ENCODE measurements at regions not wholly inside any gene's neighbourhood (a gene's known extent, or its start where the extent isn't known, plus 50 kb on each side); places are given as distances from the start of the nearest gene placed in this dataset.

DNA sequence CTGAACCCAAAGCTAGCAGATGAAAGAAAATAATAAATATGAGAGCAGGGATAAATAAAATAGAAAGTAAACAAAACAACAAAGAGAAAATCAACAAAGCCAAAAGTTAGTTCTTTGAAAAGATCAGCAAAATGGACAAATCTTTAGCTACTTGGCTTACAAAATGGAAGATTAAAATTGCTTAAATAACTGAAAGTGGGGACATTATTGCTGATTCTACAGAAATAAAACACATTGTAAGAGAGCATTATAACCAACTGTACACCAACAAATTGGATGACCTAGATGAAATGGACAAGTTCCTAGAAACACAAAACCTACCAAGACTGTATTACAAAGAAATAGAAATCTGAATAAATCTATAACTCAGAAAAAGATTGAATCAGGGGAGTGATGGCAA lies 238.3 kb upstream of the C1orf87 start:
- H3K4me3 ChIP-seq (ENCODE audit: low read depth, low read length) = no peak overlapping the region
- TF ChIP-seq, protein P1, sequence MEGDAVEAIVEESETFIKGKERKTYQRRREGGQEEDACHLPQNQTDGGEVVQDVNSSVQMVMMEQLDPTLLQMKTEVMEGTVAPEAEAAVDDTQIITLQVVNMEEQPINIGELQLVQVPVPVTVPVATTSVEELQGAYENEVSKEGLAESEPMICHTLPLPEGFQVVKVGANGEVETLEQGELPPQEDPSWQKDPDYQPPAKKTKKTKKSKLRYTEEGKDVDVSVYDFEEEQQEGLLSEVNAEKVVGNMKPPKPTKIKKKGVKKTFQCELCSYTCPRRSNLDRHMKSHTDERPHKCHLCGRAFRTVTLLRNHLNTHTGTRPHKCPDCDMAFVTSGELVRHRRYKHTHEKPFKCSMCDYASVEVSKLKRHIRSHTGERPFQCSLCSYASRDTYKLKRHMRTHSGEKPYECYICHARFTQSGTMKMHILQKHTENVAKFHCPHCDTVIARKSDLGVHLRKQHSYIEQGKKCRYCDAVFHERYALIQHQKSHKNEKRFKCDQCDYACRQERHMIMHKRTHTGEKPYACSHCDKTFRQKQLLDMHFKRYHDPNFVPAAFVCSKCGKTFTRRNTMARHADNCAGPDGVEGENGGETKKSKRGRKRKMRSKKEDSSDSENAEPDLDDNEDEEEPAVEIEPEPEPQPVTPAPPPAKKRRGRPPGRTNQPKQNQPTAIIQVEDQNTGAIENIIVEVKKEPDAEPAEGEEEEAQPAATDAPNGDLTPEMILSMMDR (IDR thresholded peaks at IDR 0.05; ENCODE audit: low read depth, low read length) = no peak

DNA sequence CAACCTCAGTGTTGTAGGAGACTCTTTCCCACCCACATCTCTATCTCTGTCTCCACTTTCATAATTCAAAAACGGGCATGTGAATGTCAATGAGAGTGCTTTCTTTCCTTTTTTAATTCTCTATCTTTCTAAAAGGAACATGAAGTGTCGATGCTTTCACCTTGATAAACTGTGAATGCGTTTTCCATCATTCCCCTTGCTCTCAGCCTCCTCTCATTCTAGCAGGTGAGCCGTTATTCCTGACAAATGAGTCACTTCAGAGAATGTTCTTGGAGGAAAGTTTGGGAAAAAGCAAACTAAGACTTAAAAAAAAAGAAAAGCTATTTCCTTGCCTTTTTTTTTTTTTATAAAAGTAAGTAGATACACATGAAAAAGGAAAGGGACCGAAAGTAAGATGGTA lies 226.0 kb upstream of the C1orf87 start:
- TF ChIP-seq, protein P1 (IDR thresholded peaks at IDR 0.05; ENCODE audit: low read depth, low read length) = no peak
- no peak overlapping the region for H3K4me3 ChIP-seq (ENCODE audit: low read depth, low read length)

DNA sequence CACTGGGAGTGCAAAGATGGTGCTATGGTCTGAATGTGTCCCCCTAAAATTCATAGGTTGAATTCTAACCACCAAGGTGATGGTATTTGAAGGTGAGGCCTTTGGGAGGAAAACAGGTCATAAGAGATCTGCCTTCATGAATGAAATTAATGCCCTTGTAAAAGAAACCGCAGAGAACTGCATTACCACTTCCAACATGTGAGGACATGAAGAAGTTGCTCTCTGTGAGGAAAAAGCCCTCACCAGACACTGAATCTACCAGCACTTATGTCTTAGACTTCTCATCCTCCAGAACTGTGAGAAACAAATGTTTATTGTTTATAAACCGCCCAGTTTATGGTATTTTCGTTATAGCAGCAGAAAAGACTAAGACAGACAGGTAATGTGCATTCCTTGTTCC lies 224.7 kb upstream of the C1orf87 start:
- H3K4me3 ChIP-seq (ENCODE audit: low read depth, low read length) = no peak overlapping the region
- TF ChIP-seq, protein P1 (IDR thresholded peaks at IDR 0.05; ENCODE audit: low read depth, low read length) = no peak

DNA sequence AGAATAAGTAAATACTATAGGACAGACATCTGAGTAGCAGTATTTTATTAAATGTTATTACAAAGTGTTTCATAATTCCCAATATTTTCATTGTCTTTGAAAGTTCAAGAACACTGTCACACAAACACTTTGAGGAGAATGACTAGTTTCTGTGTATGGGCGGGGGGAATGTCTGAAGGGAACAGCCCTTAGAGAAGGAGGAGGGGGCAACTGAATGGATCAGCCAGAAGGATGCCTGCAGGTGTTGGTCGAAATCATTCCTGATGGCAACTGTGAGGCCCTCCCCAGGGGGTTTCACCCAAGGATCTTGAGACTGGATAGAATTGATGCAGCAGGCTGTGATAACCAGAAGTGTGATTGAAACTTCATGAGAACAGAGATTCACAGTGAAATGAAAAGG lies 223.2 kb upstream of the C1orf87 start:
- TF ChIP-seq, protein P1 (IDR thresholded peaks at IDR 0.05; ENCODE audit: low read depth, low read length) = no peak
- no peak overlapping the region for H3K4me3 ChIP-seq (ENCODE audit: low read depth, low read length)

DNA sequence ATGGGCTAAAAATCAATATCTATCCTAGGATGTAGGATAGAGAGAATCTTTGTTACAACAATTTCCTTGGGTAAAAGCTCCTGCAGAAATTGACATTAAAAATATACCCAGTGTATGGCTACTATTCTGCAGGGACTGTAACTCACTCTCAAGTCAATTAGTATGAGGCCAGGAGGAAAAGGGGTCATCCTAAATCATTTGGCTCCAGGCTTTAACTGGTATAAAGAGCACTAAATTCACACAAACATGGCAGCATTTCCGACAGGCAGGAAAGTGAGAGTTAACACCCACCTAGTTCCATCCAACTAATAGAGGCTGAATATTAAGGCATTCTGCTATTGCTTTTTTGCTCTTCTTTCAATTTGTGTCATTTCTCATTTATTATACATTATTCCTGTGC lies 218.6 kb upstream of the C1orf87 start:
- H3K4me3 ChIP-seq (ENCODE audit: low read depth, low read length) = no peak overlapping the region
- TF ChIP-seq, protein P1 (IDR thresholded peaks at IDR 0.05; ENCODE audit: low read depth, low read length) = no peak

DNA sequence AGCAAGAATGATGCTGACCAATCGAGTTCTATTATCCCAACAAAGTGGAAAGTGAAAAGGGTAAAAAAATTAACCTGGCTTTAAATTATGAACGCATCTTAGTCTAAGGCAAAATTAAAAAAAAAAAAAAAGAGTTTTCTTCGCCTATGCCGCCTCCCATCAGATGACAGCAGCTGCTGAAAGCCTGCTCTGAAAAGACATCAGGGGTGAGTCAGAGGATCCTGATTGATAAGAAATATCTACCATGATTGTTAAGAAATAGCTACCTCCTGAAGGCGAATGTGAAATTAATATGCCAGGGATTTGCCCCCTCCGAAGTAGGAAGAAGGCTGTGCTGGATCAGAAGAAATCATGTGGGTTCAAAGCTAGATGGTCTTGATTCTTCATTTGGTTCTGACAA lies 216.8 kb upstream of the C1orf87 start:
- H3K4me3 ChIP-seq (ENCODE audit: low read depth, low read length) = no peak overlapping the region
- TF ChIP-seq, protein P1 (IDR thresholded peaks at IDR 0.05; ENCODE audit: low read depth, low read length) = no peak

DNA sequence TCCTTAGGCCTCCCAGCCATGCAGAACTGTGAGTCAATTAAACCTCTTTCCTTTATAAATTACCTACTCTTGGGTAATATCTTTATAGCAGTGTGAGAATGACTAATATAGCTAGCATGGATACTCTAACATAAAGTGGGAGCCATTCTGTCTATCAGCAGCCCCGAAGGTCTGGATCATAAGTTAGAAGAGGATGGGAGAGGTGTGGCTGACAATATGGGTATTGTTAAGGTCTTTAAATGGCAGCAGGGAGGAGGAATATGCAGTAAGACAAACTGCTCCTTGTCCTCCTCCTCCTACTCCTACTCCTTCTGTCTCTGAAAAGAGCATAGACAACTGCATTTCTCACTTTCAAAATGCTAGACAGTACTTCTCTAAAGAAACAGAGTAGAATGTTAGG lies 214.0 kb upstream of the C1orf87 start:
- no peak overlapping the region for H3K4me3 ChIP-seq (ENCODE audit: low read depth, low read length)
- TF ChIP-seq, protein P1 (IDR thresholded peaks at IDR 0.05; ENCODE audit: low read depth, low read length) = no peak
